ENCODE measurements at regions not wholly inside any gene's neighbourhood (a gene's known extent, or its start where the extent isn't known, plus 50 kb on each side); places are given as distances from the start of the nearest gene placed in this dataset.

- no peak overlapping the region for H3K4me3 ChIP-seq (replicated peaks; ENCODE audit: low read depth, low read length)
- no peak for TF ChIP-seq CTCF (IDR thresholded peaks at IDR 0.05; ENCODE audit: low read depth, low read length, missing control alignments)
- no peak for DNase-seq (ENCODE audit: extremely low read depth, low read depth)
Measured at GRCh38 chr1:24999906-25000305, 69.8 kb upstream of the RUNX3 start.

DNA sequence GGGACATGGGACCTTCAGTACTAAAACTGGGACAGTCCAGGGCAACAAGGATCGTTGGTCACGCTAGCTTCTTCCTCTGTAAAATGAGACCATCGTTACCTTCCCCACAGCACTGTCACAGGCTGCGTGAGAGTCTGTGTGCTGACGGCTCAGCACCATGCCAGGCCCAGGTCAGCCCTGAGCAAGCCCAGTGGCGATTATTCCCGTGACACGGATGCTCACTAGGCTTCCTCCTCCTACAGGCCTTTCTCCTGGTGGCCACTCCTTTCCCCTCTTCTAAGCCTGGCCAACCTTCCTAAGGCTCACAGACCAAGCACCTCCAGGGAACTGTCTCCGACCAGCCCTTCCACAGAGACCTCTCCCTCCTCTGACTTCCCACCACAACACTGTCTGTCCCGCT, 69.3 kb upstream of the RUNX3 start:
- DNase-seq (ENCODE audit: extremely low read depth, low read depth): no peak
- no peak overlapping the region for H3K4me3 ChIP-seq (replicated peaks; ENCODE audit: low read depth, low read length)
- TF ChIP-seq CTCF (IDR thresholded peaks at IDR 0.05; ENCODE audit: low read depth, low read length, missing control alignments): no peak

- no peak for DNase-seq (ENCODE audit: extremely low read depth, low read depth)
- no peak overlapping the region for H3K4me3 ChIP-seq (replicated peaks; ENCODE audit: low read depth, low read length)
- TF ChIP-seq CTCF (IDR thresholded peaks at IDR 0.05; ENCODE audit: low read depth, low read length, missing control alignments): no peak
Measured at GRCh38 chr1:24998563-24999245, 68.6 kb upstream of the RUNX3 start.

GRCh38 chr1:24996983-24997893, 67.2 kb upstream of the RUNX3 start:
- no peak for DNase-seq (ENCODE audit: extremely low read depth, low read depth)
- H3K4me3 ChIP-seq (replicated peaks; ENCODE audit: low read depth, low read length): no peak overlapping the region
- TF ChIP-seq CTCF (IDR thresholded peaks at IDR 0.05; ENCODE audit: low read depth, low read length, missing control alignments): no peak

DNA sequence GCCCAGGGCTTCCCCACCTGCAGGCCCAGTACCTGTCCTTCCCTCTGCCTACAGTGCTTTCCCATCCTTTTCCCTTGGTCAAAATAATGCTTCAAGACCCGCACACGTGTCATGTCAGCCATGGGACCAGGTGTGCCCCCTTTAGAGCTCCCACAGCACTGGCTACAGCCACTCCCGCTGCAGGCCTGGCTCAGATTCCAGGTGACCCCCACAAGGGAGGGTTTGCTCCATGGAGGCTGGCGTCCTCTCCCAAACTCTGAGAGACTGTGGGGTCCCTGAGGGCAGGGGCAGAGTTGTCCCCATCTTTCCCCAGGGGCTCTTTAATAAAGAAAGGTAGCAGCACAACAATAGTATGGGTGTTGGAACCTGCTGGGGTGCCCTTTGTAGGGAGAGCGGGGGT, 66.4 kb upstream of the RUNX3 start:
- no peak for DNase-seq (ENCODE audit: extremely low read depth, low read depth)
- no peak for TF ChIP-seq CTCF (IDR thresholded peaks at IDR 0.05; ENCODE audit: low read depth, low read length, missing control alignments)
- no peak overlapping the region for H3K4me3 ChIP-seq (replicated peaks; ENCODE audit: low read depth, low read length)

GRCh38 chr1:24995661-24996060, 65.6 kb upstream of the RUNX3 start:
- DNase-seq (ENCODE audit: extremely low read depth, low read depth): no peak
- H3K4me3 ChIP-seq (replicated peaks; ENCODE audit: low read depth, low read length): no peak overlapping the region
- no peak for TF ChIP-seq CTCF (IDR thresholded peaks at IDR 0.05; ENCODE audit: low read depth, low read length, missing control alignments)
